Renal cortical epithelial cell (primary cell): ENCODE measurements at regions not wholly inside any gene's neighbourhood (a gene's known extent, or its start where the extent isn't known, plus 50 kb on each side); places are given as distances from the start of the nearest gene placed in this dataset.

Source experiments
- DNase-seq: peaks from one replicate; pipeline ENCODE4 v3.0.0-alpha.2; 2011; ENCODE audit warnings: low read depth

DNA sequence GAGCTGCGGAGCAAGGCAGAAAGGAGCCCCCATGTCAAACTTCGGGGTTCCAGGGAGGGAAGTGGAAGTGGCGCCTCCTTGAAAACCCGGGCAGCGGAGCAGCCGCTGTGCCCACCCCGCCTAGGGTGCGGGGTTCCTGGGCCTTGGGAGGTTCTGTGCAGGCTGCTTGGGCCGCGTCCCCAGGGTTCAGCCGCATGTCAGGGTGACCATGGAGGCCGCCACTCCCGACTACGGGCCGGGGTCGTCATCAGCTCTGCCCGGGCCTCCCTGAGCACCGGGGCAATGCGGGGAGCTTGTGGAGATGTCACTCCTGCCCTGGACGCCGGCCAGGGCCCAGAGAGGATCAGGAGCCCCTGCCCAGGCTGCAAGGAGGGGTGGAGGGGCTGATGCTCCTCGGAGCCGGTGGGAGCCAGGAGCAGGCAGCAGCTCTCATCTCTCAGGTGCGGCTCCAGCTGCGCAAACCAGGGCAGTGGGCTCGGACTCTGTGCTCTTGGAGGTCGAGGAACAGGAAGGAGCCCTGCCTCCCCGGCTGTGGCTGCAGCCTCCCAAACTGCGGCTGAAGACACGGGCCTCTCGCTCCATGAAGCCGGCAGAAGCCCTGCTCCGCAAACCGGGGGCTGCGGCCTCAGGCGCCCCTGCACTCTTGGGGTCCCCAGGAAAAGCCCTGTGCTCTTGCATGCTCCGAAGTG, 1286.5 kb downstream of the TMEM121 start:
- DNase-seq, result no peak

DNA sequence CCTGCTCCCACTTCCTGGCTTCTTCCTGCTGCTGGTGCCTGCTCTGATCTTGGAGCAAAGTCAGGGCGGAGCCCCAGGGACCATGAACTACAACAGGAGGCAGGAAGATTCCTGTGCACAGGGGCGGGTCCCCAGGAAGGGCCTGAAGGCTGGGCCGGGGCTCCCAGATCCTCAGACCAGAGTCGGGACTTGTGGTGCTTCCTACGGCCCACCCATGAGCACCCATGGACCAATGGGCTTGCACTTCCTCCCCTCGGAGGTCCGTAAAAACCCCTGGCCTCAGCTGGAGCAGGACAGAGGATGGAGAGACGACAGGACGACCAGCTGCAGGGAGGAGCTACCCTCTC, 1287.1 kb downstream of the TMEM121 start:
- no peak for DNase-seq

DNA sequence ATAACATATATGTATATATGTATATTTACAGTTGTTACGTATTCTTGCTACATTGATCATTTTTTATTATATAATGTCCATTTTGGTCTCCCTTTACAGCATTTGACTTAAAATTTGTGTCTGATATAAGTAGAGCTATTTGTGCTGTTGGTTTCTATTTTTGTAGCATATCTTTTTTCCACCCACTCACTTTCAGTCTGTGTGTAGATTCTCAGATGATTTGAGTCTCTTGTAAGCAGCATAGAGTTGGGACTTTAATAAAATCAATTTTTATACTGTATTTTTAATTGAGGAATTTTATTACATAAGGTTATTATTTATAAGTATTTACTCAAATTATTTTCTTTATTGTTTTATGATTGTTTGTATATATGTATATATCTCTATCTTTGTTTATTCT, 1293.7 kb downstream of the TMEM121 start:
- DNase-seq, result no peak

DNA sequence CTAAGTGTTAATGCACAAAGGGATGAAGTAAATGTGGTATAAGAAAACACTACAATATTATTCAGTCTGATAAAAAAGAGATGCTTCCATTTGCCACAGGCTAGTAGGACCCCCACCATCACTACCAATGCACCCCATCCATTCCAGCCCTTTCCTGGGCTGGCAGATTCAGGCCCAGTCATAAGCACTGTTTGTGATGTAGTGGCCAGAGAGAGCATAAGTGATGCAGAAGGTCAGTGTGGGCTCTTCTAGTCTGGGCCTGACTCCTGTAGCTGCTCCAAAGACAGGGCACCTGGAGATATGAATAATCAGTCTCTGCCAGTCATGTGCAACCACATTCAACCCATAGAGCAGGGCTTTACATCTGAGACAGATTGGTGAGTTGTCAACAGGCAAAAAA, 1294.7 kb downstream of the TMEM121 start:
- no peak for DNase-seq

DNA sequence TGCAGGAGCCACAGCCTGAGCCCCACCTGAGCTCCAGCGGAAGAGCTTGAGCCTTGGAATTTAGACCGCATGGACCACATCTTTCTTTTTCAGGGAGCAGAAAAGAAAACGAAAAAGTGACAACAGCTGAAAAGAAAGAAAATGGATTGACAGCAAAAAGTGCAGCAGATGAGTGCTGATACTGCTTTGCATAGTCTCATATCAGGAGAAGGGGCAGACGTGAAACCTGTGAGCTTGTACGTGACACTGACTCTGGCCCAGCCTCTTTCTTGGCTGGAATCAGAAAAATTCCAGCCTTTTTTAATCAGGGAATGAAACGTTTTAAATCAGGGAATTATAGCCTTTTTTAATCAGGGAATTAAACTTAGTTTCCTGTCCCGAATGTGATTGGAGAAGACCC, 1296.5 kb downstream of the TMEM121 start:
- DNase-seq, result no peak

DNA sequence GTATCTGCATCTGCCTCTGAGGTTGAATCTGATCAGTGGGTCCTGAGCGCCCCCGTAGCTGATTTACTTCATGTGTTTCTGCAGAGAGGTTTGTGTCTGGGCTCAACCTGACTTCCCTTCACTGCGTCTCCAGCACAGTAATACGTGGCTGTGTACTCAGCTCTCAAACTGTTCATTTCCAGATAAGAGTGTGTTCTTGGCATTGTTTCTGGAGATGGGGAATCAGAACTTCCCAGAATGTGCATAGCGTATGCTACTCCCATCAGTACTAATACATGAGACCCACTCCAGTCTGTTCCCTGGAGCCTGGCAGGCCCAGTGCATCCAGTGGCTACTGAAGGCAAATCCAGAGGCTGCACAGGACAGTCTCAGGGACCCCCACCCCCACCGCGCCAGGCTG, 1297.2 kb downstream of the TMEM121 start:
- no peak for DNase-seq

DNA sequence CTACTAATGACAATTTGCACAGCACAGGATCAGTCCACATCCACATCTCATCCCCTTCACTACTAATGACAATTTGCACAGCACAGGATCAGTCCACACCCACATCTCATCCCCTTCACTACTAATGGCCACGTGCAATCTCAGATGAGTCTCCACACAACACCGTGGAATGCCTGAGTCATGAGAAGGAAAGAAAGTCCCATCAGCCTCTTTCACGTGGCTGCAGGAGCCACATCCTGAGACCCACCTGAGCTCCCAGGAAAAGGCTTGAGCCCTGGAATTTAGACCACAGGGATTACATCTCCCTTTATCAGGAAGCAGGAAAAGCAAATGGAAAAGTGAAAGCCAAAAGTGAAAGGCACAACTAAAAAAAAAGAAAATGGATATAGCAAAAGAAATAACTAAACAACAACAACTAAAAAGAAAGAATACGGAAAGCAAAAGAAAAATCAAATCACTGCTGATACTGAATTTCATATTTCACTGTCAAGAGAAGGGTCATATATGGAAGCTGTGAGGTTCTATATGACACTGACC, 1300.5 kb downstream of the TMEM121 start:
- no peak for DNase-seq

DNA sequence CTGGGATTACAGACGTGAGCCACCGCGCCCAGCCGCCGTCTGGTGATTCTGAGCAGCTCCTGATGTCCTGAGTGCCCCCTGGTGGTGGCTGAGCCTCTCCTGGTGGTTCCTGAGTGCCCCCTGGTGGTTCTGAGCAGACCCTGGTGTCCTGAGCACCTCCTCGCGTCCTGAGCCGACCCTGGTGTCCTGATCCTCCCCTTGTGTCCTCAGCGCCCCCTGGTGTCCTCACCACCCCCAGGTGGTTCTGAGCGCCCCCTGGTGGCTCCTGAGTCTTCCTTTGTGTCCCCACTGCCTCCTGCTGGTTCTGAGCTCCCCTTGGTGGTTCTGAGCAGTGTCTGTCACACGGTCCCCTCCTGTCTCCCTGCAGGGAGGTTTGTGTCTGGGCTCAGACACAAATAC, 1304.9 kb downstream of the TMEM121 start:
- DNase-seq, result no peak

DNA sequence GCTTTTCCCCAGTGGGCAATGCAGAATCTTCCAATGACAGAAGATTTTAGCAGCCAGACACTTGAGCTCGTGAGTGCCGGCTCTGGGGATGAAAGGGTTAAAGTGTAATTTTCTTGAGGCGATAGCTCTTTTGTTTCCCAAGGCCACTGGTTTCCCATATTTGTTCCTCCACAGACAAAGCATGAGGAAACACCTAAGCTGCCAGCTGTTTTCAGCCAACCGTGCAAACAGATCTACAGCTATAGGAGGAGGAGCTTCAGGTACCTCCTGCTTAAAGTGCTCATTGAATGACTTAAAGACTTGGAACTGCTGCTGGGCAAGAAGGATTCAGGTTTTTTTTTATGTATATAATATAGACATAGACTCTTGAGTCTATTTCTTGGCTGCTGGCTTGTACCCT, 1311.5 kb downstream of the TMEM121 start:
- DNase-seq, result no peak

DNA sequence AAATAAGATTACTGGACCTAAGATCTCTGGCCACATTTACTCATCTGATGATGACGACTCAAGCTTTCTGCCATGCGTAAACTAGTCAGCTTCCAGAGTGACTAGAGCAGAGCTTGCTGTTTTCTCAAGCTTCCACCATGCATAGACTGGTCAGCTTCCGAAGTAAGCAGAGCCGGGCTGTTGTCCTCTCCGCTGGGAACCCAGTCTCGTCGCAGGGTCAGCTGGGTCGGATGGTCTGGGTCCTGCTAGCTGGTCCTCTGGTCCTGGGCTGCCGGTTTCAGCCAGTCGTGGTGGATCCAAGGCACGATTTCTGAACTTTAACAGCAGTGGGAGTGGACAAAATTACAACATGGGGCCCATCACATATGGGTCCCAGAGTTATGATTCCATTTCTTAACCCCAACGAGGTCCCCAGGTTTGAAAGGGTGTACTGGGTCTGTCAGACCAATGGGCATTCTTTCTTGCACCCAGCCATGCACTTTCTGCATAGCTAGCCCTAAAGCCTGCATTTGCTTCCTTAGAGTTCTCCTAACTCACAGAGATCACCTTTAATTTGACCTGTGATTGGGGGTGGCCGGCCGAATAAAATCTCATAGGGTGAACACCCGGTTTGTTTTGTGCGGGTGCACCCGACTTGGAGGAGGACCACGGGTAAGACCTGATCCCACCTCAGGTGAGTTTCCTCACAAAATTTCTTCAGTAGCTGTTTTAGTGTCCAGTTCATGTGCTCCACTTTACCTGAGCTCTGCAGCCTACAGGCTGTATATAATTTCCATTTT, 1312.8 kb downstream of the TMEM121 start:
- DNase-seq, result no peak

DNA sequence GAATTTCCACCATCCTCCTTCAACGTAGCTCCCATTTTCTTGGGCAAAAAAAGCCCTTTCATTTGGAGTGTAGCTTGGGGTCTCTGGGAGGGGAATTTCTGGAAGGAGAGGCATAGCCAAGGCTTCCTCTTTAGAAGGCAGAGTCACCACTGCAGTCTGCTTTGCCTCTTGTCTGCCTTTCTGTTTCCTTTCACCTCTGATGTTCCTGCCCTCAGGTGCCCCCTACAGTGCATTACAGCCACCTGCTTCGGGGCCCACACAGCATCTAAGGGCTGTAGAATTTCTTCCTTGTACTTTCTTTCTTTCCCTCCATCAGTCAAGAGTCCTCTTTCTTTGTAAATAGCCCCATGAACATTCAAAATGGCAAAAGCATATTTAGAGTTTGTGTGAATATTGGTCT, 1313.9 kb downstream of the TMEM121 start:
- DNase-seq, result no peak

DNA sequence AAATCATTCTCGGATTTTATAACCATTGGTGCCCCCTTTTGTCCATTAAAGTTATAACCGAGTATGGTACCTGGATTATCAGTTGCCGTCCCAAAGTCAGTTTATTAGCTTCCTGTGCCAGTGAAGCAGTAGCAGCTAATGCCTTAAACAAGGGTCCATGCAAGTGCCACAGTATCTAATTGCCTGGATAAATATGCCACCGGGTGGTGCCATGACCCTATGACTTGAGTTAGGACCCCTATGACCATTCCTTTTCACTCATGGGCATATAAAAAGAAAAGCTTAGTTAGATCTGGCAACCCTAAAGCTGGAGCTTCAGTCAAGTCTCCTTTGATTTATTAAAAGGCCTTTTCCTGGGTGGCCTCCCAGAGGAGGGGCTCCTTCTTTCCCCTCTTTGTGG, 1314.6 kb downstream of the TMEM121 start:
- DNase-seq, result no peak

DNA sequence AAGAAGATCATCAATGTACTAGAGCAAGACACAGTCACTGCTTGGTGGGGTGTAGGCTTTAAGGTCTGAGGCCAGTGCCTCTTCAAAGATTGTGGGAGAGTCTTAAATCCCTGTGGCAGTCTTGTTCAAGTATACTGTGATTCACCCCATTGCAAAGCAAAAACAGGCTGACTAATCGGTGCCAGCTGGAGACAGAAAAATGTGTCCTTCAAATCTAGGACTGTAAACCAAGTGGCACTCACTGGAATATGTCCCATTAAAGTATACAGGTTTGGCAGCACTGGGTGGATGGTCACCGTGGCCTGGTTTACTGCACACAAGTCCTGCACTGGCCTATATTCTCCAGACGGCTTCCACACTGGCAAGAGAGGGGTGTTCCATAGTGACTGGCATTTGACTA, 1315.3 kb downstream of the TMEM121 start:
- peak; percentile 75 for DNase-seq

DNA sequence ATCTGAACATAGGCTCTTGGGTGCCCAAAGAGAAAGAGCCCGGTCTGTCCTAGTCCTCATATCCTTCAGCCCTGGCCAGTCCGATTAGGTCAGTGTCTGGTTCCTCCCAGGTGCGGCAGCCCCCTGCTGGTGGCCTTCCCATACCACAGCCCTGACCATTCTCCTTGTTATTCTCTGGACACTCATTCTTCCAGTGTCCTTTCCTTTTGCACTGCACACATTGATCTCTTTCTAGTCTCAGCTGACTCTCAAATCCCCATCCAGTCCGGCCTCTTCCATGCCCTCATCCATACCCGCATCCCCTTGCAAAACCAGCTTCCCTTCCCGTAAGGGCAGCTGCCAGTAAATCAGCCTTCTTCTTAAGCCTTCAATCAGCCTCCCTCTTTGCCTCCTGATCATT, 1316.3 kb downstream of the TMEM121 start:
- no peak for DNase-seq

DNA sequence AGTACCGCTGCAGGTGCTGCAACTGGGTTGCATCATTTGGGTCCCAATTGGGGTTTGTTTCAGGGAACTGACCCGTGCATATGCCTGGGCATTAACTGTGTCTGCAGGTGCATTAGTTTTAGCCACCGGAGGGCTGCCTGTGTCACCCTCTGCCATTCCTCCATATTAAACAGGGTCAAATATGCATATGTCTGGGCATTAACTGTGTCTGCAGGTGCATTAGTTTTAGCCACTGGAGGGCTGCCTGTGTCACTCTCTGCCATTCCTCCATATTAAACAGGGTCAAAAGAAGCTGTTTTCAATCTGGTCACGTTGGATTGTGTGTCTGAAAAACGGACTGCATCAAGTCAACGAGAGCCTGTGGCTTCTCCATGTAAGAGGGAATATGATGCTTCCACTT, 1317.0 kb downstream of the TMEM121 start:
- no peak for DNase-seq

DNA sequence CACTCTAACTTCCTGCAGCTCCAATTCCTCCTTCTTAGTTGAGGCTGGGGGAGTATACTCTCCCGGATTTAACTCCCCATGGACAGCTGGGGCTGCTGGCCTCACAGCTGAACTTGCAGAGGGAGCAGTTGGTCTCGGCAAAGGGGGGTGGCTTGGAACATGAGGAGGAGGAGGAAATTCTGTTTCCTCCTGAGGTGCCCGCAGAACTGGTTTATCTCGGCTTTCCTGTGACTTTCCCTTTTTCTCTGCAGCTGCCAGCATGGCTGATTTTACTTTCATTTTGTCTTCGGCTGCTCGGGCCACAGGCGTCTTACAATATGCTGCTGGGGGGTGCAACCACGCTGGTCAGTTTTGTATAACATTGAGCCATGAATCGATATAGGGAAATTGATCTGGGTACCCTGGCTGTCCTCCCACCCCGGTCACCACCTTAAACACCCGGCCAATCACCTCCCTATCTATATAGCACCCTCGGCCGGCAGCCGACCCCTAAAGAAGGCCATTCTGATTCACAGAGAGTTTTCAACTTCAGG, 1317.6 kb downstream of the TMEM121 start:
- peak; percentile 47 for DNase-seq

DNA sequence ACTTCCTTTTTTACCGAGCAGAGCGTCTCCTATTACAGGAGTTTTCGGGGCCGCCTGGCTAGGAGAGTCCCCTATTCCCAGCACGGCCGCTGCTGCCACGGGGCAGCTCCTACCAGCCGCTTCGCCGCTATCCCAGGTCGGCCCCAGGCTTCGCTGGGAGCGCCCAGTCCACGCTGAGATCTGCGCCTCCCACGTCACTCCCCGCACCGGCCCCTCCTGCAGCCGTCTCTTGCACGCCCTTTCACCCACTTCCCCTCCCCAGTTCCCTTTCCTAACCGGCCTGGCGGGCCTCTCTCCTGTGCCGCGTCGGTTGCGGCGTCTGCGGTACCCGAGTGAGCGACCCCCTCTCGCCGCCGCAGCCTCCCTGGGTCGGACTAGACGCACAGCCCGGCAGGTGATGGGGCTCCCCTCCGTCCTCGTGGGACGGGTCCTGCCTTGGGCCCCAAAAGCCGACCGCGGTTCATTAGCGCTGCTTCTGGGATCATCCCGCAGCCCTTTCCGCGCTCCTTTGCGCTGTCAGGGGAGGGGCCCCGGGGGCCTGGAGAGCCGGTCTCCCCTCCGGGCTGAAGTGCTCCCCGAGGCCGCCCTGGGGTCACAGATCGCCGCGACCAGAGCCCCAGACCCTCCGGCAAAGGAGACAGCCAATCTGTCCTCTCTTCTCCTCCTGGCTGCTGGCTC, 1318.4 kb downstream of the TMEM121 start:
- no peak for DNase-seq

DNA sequence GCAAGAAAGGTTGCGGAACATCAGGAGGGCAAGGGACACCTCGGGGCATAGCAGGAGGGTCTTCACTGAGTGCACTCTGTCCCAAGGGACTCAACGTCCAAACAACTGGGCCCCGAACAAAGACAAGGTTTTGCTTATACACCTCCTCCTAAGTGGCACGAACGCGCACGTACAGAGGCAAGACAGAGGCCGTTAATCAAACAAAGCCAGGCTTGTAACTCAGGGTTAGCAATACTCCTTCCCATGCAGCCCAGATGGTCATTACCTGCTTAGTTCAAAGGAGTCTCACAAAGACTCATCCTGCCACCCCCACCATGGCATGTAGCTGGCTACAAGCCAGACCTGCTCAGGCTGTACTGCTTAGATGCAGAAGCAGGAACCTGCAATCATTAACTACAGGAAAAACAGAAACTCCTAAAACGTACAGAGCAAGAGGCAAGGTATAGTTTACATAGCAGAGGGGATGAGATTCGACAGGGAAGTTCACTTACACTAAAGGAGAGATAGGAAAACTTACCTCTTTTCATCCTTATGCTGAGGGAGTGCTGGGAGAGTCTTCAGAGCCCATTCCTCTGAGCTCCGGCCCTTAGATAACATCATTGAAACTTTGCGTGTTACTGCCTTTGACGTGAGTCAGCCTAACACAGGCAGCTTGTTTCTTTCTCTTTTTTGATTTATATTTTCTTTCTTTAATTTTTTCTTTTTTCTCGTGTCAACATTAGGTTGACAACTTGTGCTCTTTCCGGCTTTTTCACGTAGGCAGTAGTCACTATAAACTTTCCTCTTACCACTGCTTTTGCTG, 1319.1 kb downstream of the TMEM121 start:
- peak; percentile 95 for DNase-seq

DNA sequence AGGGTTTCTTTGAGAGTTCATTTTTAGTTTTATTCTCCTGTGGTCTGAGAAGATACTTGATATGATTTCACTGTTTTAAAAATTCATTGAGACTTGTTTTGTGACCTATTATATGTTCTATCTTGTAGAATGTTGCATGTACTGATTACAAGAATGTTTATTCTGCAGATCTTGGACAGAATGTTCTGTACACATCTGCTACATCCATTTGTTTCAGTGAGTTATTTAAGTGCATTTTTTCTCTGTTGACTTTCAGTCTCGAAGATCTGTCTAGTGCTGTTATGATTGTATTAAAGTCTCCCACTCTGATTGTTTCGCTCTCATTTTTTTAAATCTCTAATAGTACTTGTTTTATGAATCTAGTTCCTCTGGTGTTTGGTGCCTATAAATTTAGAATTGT, 1319.8 kb downstream of the TMEM121 start:
- DNase-seq, result peak; percentile 46

DNA sequence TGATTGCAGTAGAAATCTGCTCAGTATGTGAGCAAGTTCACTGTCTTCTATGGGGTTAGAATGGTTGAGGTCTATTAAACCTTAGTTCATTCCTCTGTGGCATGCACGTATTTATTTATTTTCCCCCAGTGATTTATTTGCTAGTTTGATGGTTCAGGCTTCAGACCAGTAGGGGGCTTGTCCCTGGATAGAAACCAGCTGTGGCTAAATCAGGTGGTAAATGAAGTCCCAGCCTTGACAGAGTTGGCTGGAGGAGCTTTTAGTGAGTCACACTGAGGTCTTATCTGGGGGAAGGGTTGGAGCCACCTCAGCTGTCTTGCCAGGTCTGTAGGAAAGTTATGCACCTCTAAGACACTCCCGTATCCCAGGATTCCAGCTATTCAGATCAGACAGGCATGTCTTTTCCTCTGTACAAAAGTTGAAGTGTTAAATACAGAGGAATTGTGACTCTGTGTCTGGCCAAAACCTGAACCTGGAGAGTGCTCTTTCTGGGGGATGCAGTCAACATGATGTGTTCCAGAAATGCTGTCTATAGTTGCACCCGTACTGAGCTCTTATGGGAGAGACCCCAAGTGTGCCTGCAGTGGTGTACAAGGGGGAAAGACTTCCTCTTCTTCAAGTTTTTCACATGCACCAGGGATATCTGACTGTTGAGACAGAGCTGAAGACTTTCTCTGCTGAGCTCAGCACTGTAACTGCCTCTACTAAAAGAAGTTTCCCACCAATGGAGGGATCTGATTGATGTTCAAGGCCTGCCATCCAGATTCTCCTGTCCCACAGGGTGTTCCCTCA, 1322.1 kb downstream of the TMEM121 start:
- DNase-seq, result peak; percentile 90
